ENCODE measurements at regions not wholly inside any gene's neighbourhood (a gene's known extent, or its start where the extent isn't known, plus 50 kb on each side); places are given as distances from the start of the nearest gene placed in this dataset.
A peak's percentile ranks its signal among the peaks of the same experiment; 100 is the strongest.
"Not testable (repeated sequence)": the region's sequence is repeated elsewhere in the genome, so short reads cannot be mapped to it uniquely, and the experiment has no call there.

- no peak for TF ChIP-seq CTCF (conservative IDR thresholded peaks at IDR 0.05; ENCODE audit: low read depth, low read length)
- no peak for DNase-seq (ENCODE audit: low read depth)
- no peak overlapping the region for H3K4me3 ChIP-seq (ENCODE audit: low read length)
Measured at GRCh38 chr2:88967844-88968243, 276.4 kb downstream of the RPIA start.

- DNase-seq (ENCODE audit: low read depth); H3K4me3 ChIP-seq (ENCODE audit: low read length): not testable (repeated sequence)
Measured at GRCh38 chr2:88978011-88978410, 286.5 kb downstream of the RPIA start.

- not testable (repeated sequence) for DNase-seq (ENCODE audit: low read depth); H3K4me3 ChIP-seq (ENCODE audit: low read length)
Measured at GRCh38 chr2:88978446-88978845, 287.0 kb downstream of the RPIA start.

- not testable (repeated sequence) for DNase-seq (ENCODE audit: low read depth); H3K4me3 ChIP-seq (ENCODE audit: low read length)
Measured at GRCh38 chr2:88984079-88984478, 292.6 kb downstream of the RPIA start.

- not testable (repeated sequence) for H3K4me3 ChIP-seq (ENCODE audit: low read length)
- DNase-seq (ENCODE audit: low read depth): peak; percentile 33
- TF ChIP-seq CTCF (conservative IDR thresholded peaks at IDR 0.05; ENCODE audit: low read depth, low read length): peak; percentile 43
Measured at GRCh38 chr2:88986721-88987330, 295.4 kb downstream of the RPIA start.

- not testable (repeated sequence) for H3K4me3 ChIP-seq (ENCODE audit: low read length); DNase-seq (ENCODE audit: low read depth)
Measured at GRCh38 chr2:88988617-88989016, 297.1 kb downstream of the RPIA start.

- DNase-seq (ENCODE audit: low read depth); H3K4me3 ChIP-seq (ENCODE audit: low read length): not testable (repeated sequence)
Measured at GRCh38 chr2:88992819-88993218, 301.3 kb downstream of the RPIA start.

- not testable (repeated sequence) for DNase-seq (ENCODE audit: low read depth); H3K4me3 ChIP-seq (ENCODE audit: low read length)
Measured at GRCh38 chr2:88994856-88995255, 303.4 kb downstream of the RPIA start.

GRCh38 chr2:88996588-88996987 lies 305.1 kb downstream of the RPIA start:
- not testable (repeated sequence) for DNase-seq (ENCODE audit: low read depth); H3K4me3 ChIP-seq (ENCODE audit: low read length)

- TF ChIP-seq CTCF (conservative IDR thresholded peaks at IDR 0.05; ENCODE audit: low read depth, low read length): no peak
- no peak overlapping the region for H3K4me3 ChIP-seq (ENCODE audit: low read length)
- no peak for DNase-seq (ENCODE audit: low read depth)
Measured at GRCh38 chr2:88999365-88999764, 307.9 kb downstream of the RPIA start.

- TF ChIP-seq CTCF (conservative IDR thresholded peaks at IDR 0.05; ENCODE audit: low read depth, low read length): no peak
- DNase-seq (ENCODE audit: low read depth): no peak
- no peak overlapping the region for H3K4me3 ChIP-seq (ENCODE audit: low read length)
Measured at GRCh38 chr2:89000235-89000634, 308.8 kb downstream of the RPIA start.

- DNase-seq (ENCODE audit: low read depth); H3K4me3 ChIP-seq (ENCODE audit: low read length): not testable (repeated sequence)
Measured at GRCh38 chr2:89004238-89004637, 312.8 kb downstream of the RPIA start.

- not testable (repeated sequence) for H3K4me3 ChIP-seq (ENCODE audit: low read length); DNase-seq (ENCODE audit: low read depth)
Measured at GRCh38 chr2:89020566-89020965, 329.1 kb downstream of the RPIA start.

GRCh38 chr2:89026296-89026695 lies 334.8 kb downstream of the RPIA start:
- not testable (repeated sequence) for DNase-seq (ENCODE audit: low read depth); H3K4me3 ChIP-seq (ENCODE audit: low read length)

- not testable (repeated sequence) for H3K4me3 ChIP-seq (ENCODE audit: low read length); DNase-seq (ENCODE audit: low read depth)
Measured at GRCh38 chr2:89027115-89027514, 335.6 kb downstream of the RPIA start.

- not testable (repeated sequence) for DNase-seq (ENCODE audit: low read depth); H3K4me3 ChIP-seq (ENCODE audit: low read length)
Measured at GRCh38 chr2:89027536-89027935, 336.1 kb downstream of the RPIA start.

Measured in retinal pigment epithelial cell (primary cell).